ENCODE measurements at regions not wholly inside any gene's neighbourhood (a gene's known extent, or its start where the extent isn't known, plus 50 kb on each side); places are given as distances from the start of the nearest gene placed in this dataset.

DNA sequence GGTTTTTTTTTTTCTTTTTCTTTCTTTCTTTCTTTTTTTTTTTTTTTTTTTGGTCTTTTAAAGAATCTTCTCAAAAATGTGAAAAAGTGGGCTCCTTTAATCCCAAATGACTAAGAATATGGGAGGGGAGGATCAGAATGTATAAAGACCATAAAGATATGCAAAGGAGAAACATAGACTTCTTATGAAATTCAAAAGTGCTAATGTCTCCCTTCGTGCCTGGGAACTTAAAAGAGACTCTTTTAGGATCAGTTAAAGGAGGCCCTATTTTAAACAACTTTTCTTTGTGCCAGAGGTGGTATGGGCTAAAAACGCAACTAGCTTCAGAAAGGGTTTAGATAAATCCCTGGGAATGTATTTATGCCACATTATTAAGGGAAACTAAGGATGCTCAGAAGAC is 54.2 kb upstream of the KAZN start:
- H3K4me3 ChIP-seq (replicated peaks; ENCODE audit: low read depth, low read length), result no peak overlapping the region
- DNase-seq (ENCODE audit: extremely low read depth, low read depth), result no peak
- TF ChIP-seq, protein P1, sequence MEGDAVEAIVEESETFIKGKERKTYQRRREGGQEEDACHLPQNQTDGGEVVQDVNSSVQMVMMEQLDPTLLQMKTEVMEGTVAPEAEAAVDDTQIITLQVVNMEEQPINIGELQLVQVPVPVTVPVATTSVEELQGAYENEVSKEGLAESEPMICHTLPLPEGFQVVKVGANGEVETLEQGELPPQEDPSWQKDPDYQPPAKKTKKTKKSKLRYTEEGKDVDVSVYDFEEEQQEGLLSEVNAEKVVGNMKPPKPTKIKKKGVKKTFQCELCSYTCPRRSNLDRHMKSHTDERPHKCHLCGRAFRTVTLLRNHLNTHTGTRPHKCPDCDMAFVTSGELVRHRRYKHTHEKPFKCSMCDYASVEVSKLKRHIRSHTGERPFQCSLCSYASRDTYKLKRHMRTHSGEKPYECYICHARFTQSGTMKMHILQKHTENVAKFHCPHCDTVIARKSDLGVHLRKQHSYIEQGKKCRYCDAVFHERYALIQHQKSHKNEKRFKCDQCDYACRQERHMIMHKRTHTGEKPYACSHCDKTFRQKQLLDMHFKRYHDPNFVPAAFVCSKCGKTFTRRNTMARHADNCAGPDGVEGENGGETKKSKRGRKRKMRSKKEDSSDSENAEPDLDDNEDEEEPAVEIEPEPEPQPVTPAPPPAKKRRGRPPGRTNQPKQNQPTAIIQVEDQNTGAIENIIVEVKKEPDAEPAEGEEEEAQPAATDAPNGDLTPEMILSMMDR (IDR thresholded peaks at IDR 0.05; ENCODE audit: low read depth, low read length, missing control alignments), result no peak

DNA sequence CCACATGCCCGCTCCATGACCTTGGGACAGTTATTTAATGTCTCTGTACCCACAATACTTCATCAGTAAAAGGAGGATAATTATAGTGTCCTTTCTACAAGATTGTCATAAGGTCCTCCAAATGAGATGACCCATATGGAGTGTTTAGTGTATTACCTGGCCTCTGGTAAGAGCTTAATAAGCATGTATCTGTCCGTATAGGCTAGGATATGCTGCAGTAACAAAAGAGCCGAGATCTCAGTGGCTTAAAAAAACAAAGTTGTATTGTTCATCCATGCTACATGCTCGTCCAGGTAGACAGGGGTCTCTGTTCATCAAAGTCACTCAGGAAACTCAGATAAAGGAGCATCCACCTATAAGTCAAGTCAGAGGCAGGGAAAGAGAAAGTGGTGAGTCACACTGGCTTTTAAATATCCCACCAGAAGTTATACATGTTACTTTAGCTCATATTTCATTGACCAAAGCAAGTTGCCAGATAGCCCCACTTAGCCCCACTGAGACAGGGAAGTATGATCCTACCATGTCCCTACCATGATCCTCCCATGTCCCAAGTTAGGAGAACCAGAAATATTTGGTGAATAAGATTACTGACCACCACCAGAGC is 53.0 kb upstream of the KAZN start:
- no peak overlapping the region for H3K4me3 ChIP-seq (replicated peaks; ENCODE audit: low read depth, low read length)
- TF ChIP-seq, protein P1 (IDR thresholded peaks at IDR 0.05; ENCODE audit: low read depth, low read length, missing control alignments), result no peak
- no peak for DNase-seq (ENCODE audit: extremely low read depth, low read depth)

DNA sequence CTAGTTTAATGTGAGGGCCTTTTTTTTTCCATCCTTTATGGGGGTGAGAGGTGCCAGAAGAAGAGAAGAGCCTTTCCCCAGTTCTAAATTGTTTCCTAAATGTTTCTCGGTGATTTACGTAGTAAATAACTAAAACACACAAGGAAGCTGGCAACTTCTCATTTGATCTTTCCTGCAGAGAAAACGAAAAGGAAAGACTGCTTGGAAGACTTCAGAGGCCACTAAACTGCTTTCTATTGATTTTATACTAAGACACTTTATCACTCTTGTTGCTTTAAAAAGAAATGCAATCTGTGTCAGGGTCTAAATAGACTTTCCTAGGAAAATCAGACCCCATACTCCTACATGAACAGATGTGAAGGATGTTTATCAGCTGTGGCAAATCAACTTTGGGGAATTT is 52.1 kb upstream of the KAZN start:
- no peak for DNase-seq (ENCODE audit: extremely low read depth, low read depth)
- TF ChIP-seq, protein P1 (IDR thresholded peaks at IDR 0.05; ENCODE audit: low read depth, low read length, missing control alignments), result no peak
- no peak overlapping the region for H3K4me3 ChIP-seq (replicated peaks; ENCODE audit: low read depth, low read length)
